SK-N-MC (cell line): ENCODE measurements at regions not wholly inside any gene's neighbourhood (a gene's known extent, or its start where the extent isn't known, plus 50 kb on each side); places are given as distances from the start of the nearest gene placed in this dataset.

Source experiments
- EZH2 ChIP-seq: fragments of 200-600 bp; sonication (generic); IDR thresholded peaks from one replicate; pipeline ENCODE4 v1.6.1; 2017; ENCODE audit warnings: antibody characterized with exemption
- FOXP2 ChIP-seq: optimal IDR thresholded peaks from 2 replicates; pipeline ENCODE3; 2011; ENCODE audit warnings: mild to moderate bottlenecking, moderate library complexity; ENCODE audit not compliant: insufficient read depth; ENCODE audit errors: extremely low read length, control extremely low read depth
- POLR2AphosphoS5 ChIP-seq: IDR thresholded peaks from 2 replicates; pipeline ENCODE4 v1.6.1; 2012; ENCODE audit warnings: mild to moderate bottlenecking, low read depth, low read length, borderline replicate concordance

GRCh38 chr7:16129431-16130110, 291.8 kb downstream of the CRPPA start:
- TF ChIP-seq EZH2 (no peak), POLR2AphosphoS5 (no peak), FOXP2 (no peak)
